Breast epithelium (tissue), 3 donors: ENCODE measurements at regions not wholly inside any gene's neighbourhood (a gene's known extent, or its start where the extent isn't known, plus 50 kb on each side); places are given as distances from the start of the nearest gene placed in this dataset.

Experiments used
- CTCF ChIP-seq, 3 donors: fragments of 450-650 bp; IDR thresholded peaks; one replicate each; pipeline ENCODE4 v1.5.1; 2016 to 2017; ENCODE audit warnings: antibody characterized with exemption in 3 of 3, mild to moderate bottlenecking in 3 of 3, moderate library complexity in 3 of 3
- POLR2A ChIP-seq: fragments of 450-650 bp; IDR thresholded peaks from one replicate; pipeline ENCODE4 v1.6.1; 2016; ENCODE audit warnings: antibody characterized with exemption, mild to moderate bottlenecking, moderate library complexity
- POLR2AphosphoS5 ChIP-seq, 3 donors: sonication (generic); formaldehyde crosslinking; IDR thresholded peaks; one replicate each; pipeline ENCODE4 v1.6.1; 2017; ENCODE audit warnings: antibody characterized with exemption in 3 of 3

GRCh38 chr3:18179521-18179920 lies 245.6 kb downstream of the SATB1 start:
- TF ChIP-seq CTCF (IDR thresholded peaks at IDR 0.05) = no peak
- TF ChIP-seq POLR2A = no peak
- TF ChIP-seq POLR2AphosphoS5 (IDR thresholded peaks at IDR 0.05) = no peak
